HFF-Myc (cell line): ENCODE measurements at regions not wholly inside any gene's neighbourhood (a gene's known extent, or its start where the extent isn't known, plus 50 kb on each side); places are given as distances from the start of the nearest gene placed in this dataset.
"Not testable (repeated sequence)": the region's sequence is repeated elsewhere in the genome, so short reads cannot be mapped to it uniquely, and the experiment has no call there.

ENCODE experiments used
- DNase-seq: peaks from one replicate; pipeline ENCODE4 v3.0.0-alpha.2; 2011; ENCODE audit warnings: low read depth; ENCODE audit errors: extremely low read depth
- H3K4me3 ChIP-seq: replicated peaks from 2 replicates; pipeline ENCODE4 v1.5.1; 2011; ENCODE audit warnings: low read depth, mild to moderate bottlenecking, control low read depth, low read length
- TF ChIP-seq, protein P1 (sequence below): IDR thresholded peaks from 2 replicates; pipeline ENCODE4 v1.5.1; 2012; ENCODE audit warnings: mild to moderate bottlenecking, low read depth, low read length, control low read depth; ENCODE audit errors: missing control alignments

DNA sequence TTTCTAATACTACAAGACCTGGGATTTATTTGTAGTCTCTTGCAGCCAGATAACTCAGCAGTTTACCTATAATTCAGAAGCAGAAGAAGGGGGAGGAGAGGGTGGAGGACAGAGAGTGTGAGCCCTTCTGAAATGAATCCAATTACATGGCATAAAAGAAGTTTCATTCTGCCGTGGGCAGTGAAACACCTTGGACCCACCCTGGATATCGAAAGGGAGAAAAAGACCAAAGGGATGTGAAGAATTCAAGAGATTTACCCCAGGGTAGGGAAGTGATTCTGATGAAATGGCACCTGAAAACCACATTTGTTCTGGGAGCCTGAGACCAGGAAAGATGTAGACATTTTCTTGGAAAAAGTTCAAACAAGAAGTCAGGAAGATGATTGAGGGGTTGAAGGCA lies 140.9 kb downstream of the NDFIP2 start:
- TF ChIP-seq, protein P1, sequence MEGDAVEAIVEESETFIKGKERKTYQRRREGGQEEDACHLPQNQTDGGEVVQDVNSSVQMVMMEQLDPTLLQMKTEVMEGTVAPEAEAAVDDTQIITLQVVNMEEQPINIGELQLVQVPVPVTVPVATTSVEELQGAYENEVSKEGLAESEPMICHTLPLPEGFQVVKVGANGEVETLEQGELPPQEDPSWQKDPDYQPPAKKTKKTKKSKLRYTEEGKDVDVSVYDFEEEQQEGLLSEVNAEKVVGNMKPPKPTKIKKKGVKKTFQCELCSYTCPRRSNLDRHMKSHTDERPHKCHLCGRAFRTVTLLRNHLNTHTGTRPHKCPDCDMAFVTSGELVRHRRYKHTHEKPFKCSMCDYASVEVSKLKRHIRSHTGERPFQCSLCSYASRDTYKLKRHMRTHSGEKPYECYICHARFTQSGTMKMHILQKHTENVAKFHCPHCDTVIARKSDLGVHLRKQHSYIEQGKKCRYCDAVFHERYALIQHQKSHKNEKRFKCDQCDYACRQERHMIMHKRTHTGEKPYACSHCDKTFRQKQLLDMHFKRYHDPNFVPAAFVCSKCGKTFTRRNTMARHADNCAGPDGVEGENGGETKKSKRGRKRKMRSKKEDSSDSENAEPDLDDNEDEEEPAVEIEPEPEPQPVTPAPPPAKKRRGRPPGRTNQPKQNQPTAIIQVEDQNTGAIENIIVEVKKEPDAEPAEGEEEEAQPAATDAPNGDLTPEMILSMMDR = no peak
- DNase-seq = no peak
- H3K4me3 ChIP-seq = no peak overlapping the region

DNA sequence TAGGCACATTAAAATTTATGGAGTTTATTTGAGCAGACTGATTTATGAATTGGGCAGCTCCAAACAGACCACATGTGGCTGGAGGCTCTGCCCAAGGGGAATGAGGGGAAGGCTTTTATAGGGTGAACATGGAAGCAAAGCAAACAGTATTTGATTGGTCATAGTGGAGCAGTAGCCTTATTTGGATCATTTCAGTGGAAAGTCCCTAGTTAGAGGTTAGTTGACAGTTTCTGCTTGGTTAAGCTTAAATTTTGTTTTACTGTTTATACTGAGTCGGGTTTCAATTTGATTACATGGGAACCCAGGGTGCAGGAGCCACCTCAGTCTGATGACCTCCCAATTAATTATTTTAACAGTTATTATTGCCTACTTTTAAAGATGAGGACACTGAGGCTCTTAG lies 140.5 kb downstream of the NDFIP2 start:
- TF ChIP-seq, protein P1 = no peak
- DNase-seq = no peak
- no peak overlapping the region for H3K4me3 ChIP-seq

DNA sequence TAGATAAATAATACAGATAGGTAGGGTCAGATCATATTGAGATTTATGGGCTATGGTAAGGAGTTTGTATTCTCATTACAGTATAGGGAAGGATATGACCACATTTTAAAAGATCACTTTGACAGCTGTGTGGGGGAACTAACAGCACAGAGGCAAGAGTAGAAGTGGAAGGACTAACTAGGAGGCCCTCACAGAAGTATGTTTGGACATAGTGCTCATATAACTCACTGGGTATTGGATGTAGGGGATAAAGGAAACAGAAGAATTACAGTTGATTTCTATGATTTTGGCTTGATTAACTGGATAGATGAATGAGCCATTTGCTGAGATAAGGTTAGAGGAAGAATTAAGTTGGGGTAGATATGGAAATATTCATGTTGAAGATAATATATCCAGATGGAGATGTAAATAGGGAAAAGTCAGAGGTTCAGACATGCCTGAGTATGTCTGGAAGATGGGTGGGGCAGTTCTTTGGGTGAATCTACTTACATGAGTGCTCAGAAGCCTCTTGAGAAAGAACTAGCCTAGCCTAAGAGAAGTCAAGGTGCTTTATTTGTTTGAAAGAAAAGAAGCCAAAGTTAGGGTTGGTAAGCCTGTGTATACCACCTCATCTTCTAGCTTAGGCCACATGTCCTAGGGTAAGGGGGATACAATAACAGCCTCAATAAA lies 133.4 kb downstream of the NDFIP2 start:
- TF ChIP-seq, protein P1 = no peak
- no peak for DNase-seq
- H3K4me3 ChIP-seq = no peak overlapping the region

DNA sequence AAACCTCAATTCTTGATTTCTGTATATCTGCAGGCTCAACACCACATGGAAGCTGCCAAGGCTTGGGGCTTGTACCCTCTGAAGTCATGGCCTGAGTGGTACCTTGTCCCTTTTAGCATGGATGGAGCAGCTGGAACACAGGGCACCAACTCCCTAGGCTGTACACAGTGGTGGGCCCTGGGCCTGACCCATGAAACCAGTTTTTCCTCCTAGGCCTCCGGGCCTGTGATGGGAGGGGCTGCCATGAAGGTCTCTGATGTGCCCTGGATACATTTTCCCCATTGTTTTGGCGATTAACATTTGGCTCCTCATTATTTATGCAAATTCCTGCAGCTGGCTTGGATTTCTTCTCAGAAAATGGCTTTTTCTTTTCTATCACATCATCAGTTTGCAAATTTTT lies 131.6 kb downstream of the NDFIP2 start:
- no peak for DNase-seq
- no peak overlapping the region for H3K4me3 ChIP-seq
- TF ChIP-seq, protein P1 = no peak

DNA sequence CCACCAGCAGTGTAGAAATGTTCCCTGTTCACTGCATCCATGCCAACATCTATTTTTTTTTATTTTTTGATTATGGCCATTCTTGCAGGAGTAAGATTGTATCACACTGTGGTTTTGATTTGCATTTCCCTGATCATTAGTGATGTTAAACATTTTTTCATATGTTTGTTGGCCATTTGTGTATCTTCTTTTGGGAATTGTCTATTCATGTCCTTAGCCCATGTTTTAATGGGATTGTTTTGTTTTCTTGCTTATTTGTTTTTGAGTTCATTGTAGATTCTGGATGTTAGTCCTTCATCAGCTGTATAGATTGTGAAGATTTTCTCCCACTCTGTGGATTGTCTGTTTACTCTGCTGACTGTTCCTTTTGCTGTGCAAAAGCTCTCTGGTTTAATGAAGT lies 126.9 kb downstream of the NDFIP2 start:
- H3K4me3 ChIP-seq, DNase-seq: not testable (repeated sequence)
